Activated naive CD8-positive, alpha-beta T cell treated with anti-CD3 and anti-CD28 coated beads, Interleukin-2, amount 50 U/mL, for 24 hours (primary cell): ENCODE measurements at regions not wholly inside any gene's neighbourhood (a gene's known extent, or its start where the extent isn't known, plus 50 kb on each side); places are given as distances from the start of the nearest gene placed in this dataset.

Experiments
- ATAC-seq: fragments of 150-1000 bp; cut with Tn5 transposase; one replicate; pipeline ENCODE4 v1.10.0; 2021
- DNase-seq: peaks from one replicate; pipeline ENCODE4 v3.0.0; 2021
- H3K27ac Mint-ChIP-seq: one replicate; pipeline ENCODE4 v1.8.0; 2021; ENCODE audit warnings: mild to moderate bottlenecking, mixed read lengths
- H3K27me3 Mint-ChIP-seq: one replicate; pipeline ENCODE4 v1.8.0; 2021; ENCODE audit warnings: mixed read lengths
- H3K36me3 Mint-ChIP-seq: one replicate; pipeline ENCODE4 v1.8.0; 2021; ENCODE audit warnings: low read depth, mixed read lengths
- H3K4me1 Mint-ChIP-seq: one replicate; pipeline ENCODE4 v1.8.0; 2021; ENCODE audit warnings: mixed read lengths
- H3K4me3 Mint-ChIP-seq: one replicate; pipeline ENCODE4 v1.8.0; 2021; ENCODE audit warnings: mild to moderate bottlenecking, moderate library complexity, mixed read lengths
- H3K9me3 Mint-ChIP-seq: one replicate; pipeline ENCODE4 v1.8.0; 2021; ENCODE audit warnings: mixed read lengths

- Mint-ChIP-seq H3K36me3 (no peaks in the 10 kb centered on the region), H3K4me1 (peaks cover 21% of the 10 kb centered on the region), H3K4me3 (no peak overlapping the region), H3K9me3 (no peaks in the 10 kb centered on the region), H3K27me3 (peaks cover 11% of the 10 kb centered on the region), H3K27ac (no peak overlapping the region)
- no peak for ATAC-seq
- no peak for DNase-seq
Measured at GRCh38 chr1:168396940-168397684, 116.4 kb downstream of the TBX19 start.

- H3K4me3 Mint-ChIP-seq, result no peak overlapping the region
- no peak overlapping the region for H3K27ac Mint-ChIP-seq
- DNase-seq, result no peak
- H3K36me3 Mint-ChIP-seq, result no peaks in the 10 kb centered on the region
- H3K9me3 Mint-ChIP-seq, result no peaks in the 10 kb centered on the region
- peaks cover 11% of the 10 kb centered on the region for H3K27me3 Mint-ChIP-seq
- no peak for ATAC-seq
- H3K4me1 Mint-ChIP-seq, result peaks cover 23% of the 10 kb centered on the region
Measured at GRCh38 chr1:168396508-168396907, 115.8 kb downstream of the TBX19 start.

DNA sequence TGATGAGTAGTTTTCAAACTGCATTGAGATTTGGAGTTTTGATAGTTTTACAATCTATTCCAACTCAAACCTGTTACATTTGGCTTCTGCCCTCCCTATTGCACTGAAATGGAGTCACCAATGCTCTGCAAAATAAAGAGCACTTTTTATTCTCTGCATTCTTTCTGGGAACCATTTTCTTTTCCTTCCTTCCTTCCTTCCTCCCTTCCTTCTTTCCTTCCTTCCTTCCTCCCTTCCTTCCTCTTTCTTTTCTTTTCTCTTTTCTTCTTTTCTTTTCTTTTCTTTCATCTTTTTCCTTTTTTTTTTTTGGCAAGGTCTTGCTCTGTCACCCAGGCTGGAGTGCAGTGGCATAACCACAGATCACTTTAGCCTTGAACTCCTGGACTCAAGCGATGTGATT is 114.2 kb downstream of the TBX19 start:
- peaks cover 8% of the 10 kb centered on the region for H3K27me3 Mint-ChIP-seq
- no peak overlapping the region for H3K27ac Mint-ChIP-seq
- no peak overlapping the region for H3K4me3 Mint-ChIP-seq
- peaks cover 23% of the 10 kb centered on the region for H3K4me1 Mint-ChIP-seq
- DNase-seq (no peak), ATAC-seq (no peak)
- H3K9me3 Mint-ChIP-seq, result no peaks in the 10 kb centered on the region
- H3K36me3 Mint-ChIP-seq, result no peaks in the 10 kb centered on the region

DNA sequence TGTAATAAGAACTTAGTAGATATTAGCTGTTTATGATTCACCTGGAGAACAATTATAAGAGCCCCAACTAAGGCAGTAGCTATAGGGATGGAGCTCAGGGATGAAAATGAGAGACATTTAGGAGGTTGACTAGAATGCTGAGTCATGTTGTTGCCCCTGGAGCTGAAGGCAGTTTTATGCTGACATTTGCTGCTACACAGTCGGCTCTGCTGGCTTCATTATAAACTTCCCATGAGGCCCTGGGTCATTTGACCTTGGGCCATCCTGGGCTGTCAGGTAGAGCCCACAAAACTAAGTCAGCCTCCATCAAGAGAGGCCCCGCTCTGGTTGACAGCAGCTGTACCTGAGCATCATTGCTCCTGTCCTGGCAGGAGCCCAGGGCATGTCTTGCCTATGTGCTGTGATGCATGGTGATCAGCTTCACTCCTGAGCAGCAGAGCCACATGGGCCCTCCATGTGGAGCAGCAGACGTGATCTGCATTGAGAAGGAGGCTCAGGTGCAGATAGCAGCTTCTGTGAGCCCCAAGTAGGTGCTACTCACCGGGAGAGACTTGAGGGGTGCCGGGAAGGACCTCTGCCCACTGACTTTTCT is 112.4 kb downstream of the TBX19 start:
- Mint-ChIP-seq H3K36me3 (no peaks in the 10 kb centered on the region), H3K9me3 (no peaks in the 10 kb centered on the region), H3K27ac (no peak overlapping the region), H3K4me3 (no peak overlapping the region), H3K4me1 (peaks cover 10% of the 10 kb centered on the region), H3K27me3 (peaks cover 8% of the 10 kb centered on the region)
- DNase-seq, result no peak
- no peak for ATAC-seq

DNA sequence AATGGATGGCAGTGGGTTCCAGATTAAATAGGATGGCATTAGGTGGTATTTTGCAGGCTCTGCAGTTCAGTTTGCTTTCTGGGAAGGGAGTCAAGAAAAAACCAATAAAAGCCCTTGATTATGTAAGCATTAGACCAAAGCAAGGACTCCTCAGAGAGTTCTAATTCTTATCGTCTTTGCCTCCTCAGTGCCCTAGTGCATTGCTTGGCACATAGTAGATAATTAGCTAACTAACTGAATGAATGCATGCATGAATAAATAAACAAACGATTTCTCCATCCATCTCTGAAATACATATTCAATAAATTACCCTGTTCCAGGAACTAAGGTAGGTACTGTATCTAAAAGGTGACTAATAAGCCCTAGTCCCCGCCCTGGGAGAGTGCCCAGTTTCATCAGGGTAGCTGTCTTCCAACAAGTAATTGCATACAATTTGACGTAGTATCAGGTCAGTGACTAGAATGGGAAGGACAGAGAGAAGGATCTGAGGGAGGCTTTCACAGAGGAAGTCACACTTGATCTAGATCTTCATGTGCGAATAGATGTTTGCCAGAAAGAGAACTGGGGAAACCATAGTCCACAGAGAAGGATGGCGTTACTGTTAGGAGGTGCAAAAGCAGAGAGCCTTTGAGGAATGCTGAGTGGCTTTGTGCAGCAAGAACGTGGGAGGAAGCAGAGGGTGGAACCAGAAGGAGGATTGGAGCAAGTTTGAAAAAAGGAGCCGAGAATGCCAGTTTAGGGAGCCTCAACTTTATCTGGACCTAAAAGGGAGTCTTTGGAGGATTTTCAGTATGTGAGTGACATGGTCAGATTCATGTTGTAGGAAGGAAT is 111.4 kb downstream of the TBX19 start:
- Mint-ChIP-seq H3K27ac (no peak overlapping the region), H3K4me1 (peaks cover 19% of the 10 kb centered on the region), H3K27me3 (peaks cover 8% of the 10 kb centered on the region), H3K9me3 (no peaks in the 10 kb centered on the region), H3K4me3 (no peak overlapping the region), H3K36me3 (no peaks in the 10 kb centered on the region)
- ATAC-seq (no peak), DNase-seq (no peak)

GRCh38 chr1:168390271-168390670 is 109.6 kb downstream of the TBX19 start:
- no peak overlapping the region for H3K27ac Mint-ChIP-seq
- peaks cover 10% of the 10 kb centered on the region for H3K27me3 Mint-ChIP-seq
- no peak overlapping the region for H3K4me3 Mint-ChIP-seq
- no peaks in the 10 kb centered on the region for H3K36me3 Mint-ChIP-seq
- ATAC-seq (no peak), DNase-seq (no peak)
- peaks cover 23% of the 10 kb centered on the region for H3K4me1 Mint-ChIP-seq
- no peaks in the 10 kb centered on the region for H3K9me3 Mint-ChIP-seq

- no peak for ATAC-seq
- H3K27ac Mint-ChIP-seq, result peak overlapping the region; percentile 68
Measured at GRCh38 chr1:168387781-168388760, 107.4 kb downstream of the TBX19 start.

DNA sequence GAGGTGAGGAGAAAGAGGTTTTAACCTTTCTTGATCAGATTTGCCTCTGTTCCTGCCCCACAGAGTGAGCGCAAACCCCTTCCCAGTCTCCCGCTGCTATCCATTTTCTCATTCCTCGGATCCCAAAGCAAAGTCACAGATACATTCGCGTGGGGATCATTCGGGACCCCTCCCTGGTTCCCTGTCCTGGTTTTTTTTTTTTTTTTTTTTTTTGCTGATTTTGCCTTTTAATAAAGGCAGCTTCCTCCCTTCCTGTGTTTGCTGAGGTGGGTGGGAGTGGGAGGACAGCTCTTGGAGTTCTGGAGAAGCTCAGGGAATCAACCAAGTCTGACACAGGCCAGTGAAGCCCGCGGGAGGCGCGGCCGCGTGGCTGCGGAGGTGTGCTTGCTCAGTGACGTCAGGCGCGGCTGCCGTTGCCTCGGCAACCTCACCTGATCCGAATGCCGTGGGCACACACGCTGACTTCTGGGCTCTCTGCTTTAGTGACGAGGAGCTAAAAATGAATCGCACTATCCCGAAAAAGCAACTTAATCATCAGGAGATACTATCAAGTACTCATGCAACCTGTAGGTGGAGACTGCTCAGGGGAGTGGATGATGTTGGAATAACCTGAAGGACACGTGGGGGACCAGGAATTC is 106.4 kb downstream of the TBX19 start:
- no peaks in the 10 kb centered on the region for H3K36me3 Mint-ChIP-seq
- ATAC-seq, result peak; percentile 91
- DNase-seq, result peak; percentile 71
- peak overlapping the region; percentile 57 for H3K4me3 Mint-ChIP-seq
- H3K27me3 Mint-ChIP-seq, result peaks cover 7% of the 10 kb centered on the region
- H3K9me3 Mint-ChIP-seq, result no peaks in the 10 kb centered on the region
- H3K27ac Mint-ChIP-seq, result peak overlapping the region; percentile 68
- H3K4me1 Mint-ChIP-seq, result peaks cover 18% of the 10 kb centered on the region

More at GRCh38 chr1:168387781-168388760, 107.4 kb downstream of the TBX19 start:
- H3K9me3 Mint-ChIP-seq, result no peaks in the 10 kb centered on the region
- H3K4me1 Mint-ChIP-seq, result peaks cover 23% of the 10 kb centered on the region
- H3K4me3 Mint-ChIP-seq, result no peak overlapping the region
- DNase-seq, result no peak
- peaks cover 8% of the 10 kb centered on the region for H3K27me3 Mint-ChIP-seq
- no peaks in the 10 kb centered on the region for H3K36me3 Mint-ChIP-seq

DNA sequence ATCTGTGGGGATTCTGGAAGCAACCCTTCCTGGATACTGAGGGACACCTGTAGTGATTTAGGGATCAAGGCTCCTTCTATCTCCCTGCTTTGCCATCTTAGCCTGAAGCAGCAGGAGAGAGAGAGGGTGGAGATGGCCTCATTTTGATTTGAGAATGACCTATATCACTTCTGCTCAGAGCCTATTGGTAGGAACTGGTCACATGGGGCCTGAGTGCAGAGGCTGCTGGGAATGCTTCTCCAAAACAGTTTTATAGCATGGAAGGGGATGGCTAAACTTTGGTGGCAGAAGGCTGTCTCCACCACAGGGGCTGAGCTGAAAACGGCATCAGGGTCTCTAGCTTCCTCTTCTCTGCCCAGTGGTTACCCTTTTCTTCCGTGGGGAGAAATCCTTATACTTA is 105.8 kb downstream of the TBX19 start:
- Mint-ChIP-seq H3K36me3 (no peaks in the 10 kb centered on the region), H3K27ac (no peak overlapping the region), H3K27me3 (peaks cover 7% of the 10 kb centered on the region), H3K4me3 (no peak overlapping the region), H3K4me1 (peaks cover 16% of the 10 kb centered on the region), H3K9me3 (no peaks in the 10 kb centered on the region)
- no peak for ATAC-seq
- no peak for DNase-seq

DNA sequence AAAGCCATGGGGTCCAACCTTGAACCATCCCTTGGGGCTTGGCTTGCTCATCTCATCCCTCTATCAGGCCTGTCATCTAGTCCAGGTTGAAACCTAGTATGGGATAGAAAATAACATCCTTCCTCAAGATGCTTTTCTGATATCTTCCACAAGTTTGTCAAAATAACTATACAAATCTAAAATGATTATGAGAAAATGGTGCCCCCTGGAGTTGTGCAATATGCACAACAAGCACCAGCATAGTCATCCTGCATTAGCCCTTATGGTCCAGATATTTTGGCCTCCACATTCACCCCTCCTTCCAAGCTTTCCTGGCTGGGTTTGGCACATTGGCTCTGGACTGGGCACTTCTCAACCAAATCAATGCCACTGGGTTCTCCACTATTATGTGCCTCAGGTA is 101.2 kb downstream of the TBX19 start:
- peaks cover 7% of the 10 kb centered on the region for H3K27me3 Mint-ChIP-seq
- no peak overlapping the region for H3K4me3 Mint-ChIP-seq
- DNase-seq, result no peak
- no peaks in the 10 kb centered on the region for H3K9me3 Mint-ChIP-seq
- no peak for ATAC-seq
- no peaks in the 10 kb centered on the region for H3K36me3 Mint-ChIP-seq
- H3K27ac Mint-ChIP-seq, result no peak overlapping the region
- H3K4me1 Mint-ChIP-seq, result peaks cover 2% of the 10 kb centered on the region

DNA sequence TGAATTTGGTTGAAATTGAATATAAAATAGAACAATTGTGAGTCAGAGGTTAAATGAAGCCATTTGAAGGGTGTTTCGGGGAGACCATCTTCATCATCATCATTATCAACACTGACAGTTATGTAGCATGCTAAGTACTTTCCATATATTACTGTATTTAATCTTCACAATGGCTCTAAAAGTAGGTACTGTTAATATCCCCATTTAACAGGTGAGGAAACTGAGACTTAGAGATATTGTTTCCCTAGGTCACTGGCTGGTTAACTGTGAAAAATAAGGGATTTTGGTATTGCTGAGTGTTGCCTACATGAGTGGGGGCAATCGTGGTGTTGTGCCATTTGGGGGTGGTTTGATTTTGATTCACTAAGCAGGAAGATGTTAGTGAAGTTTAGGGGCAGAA is 100.3 kb downstream of the TBX19 start:
- Mint-ChIP-seq H3K27me3 (peaks cover 6% of the 10 kb centered on the region), H3K27ac (no peak overlapping the region), H3K4me1 (no peaks in the 10 kb centered on the region), H3K9me3 (no peaks in the 10 kb centered on the region), H3K4me3 (no peak overlapping the region), H3K36me3 (no peaks in the 10 kb centered on the region)
- DNase-seq, result no peak
- ATAC-seq, result no peak

DNA sequence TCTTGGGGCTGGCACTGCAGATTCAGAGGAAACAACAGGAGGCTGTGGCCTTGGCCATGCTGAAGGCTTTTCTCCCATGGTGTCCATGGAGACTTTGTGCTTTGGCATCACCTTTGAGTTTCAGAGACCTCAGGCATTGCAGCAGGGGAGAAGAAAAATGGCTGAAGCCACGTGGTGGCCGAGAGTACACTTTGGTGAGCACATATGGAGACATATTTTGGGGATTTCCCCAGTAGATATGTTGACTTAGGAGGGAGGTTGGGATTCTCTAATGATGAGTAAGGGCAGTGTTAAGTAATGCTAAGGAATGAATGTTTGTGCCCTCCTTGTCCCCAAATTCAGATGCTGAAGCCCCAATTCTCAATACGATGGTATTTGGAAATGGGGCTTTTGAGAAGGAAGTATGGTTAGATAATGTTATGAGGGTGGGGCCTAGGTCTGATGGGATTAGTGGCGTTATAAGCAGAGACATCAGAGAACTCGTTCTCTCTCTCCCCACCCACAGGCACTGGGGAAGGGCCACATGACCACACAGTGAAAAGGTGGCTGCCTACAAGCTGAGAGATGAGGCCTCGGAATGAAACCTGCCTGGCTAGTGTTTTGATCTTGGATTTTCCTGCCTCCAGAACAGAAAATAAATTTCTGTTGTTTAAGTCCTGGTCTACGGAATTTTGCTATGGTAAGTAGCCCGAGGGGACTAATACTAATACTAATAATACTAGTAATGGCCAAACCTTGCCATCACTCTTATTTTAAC is 98.6 kb downstream of the TBX19 start:
- H3K9me3 Mint-ChIP-seq, result no peaks in the 10 kb centered on the region
- no peak overlapping the region for H3K4me3 Mint-ChIP-seq
- no peaks in the 10 kb centered on the region for H3K27me3 Mint-ChIP-seq
- no peaks in the 10 kb centered on the region for H3K4me1 Mint-ChIP-seq
- H3K36me3 Mint-ChIP-seq, result no peaks in the 10 kb centered on the region
- ATAC-seq (no peak), DNase-seq (no peak)
- no peak overlapping the region for H3K27ac Mint-ChIP-seq

- Mint-ChIP-seq H3K27me3 (no peaks in the 10 kb centered on the region), H3K9me3 (no peaks in the 10 kb centered on the region), H3K4me1 (no peaks in the 10 kb centered on the region), H3K4me3 (no peak overlapping the region), H3K36me3 (no peaks in the 10 kb centered on the region), H3K27ac (no peak overlapping the region)
- DNase-seq (no peak), ATAC-seq (no peak)
Measured at GRCh38 chr1:168375566-168376300, 95.1 kb downstream of the TBX19 start.
